22Rv1 (cell line): ENCODE measurements at regions not wholly inside any gene's neighbourhood (a gene's known extent, or its start where the extent isn't known, plus 50 kb on each side); places are given as distances from the start of the nearest gene placed in this dataset.

ENCODE experiments used
- H3K27ac ChIP-seq: fragments of 450-650 bp; 2 replicates; pipeline ENCODE4 v1.5.1; 2017
- ZFX ChIP-seq: fragments of 450-650 bp; IDR thresholded peaks from 2 replicates; pipeline ENCODE4 v1.6.1; 2017; ENCODE audit warnings: antibody characterized with exemption, borderline replicate concordance
- TF ChIP-seq, protein P1 (sequence below): fragments of 450-650 bp; IDR thresholded peaks from 2 replicates; pipeline ENCODE4 v1.5.1; 2017; ENCODE audit warnings: mild to moderate bottlenecking

DNA sequence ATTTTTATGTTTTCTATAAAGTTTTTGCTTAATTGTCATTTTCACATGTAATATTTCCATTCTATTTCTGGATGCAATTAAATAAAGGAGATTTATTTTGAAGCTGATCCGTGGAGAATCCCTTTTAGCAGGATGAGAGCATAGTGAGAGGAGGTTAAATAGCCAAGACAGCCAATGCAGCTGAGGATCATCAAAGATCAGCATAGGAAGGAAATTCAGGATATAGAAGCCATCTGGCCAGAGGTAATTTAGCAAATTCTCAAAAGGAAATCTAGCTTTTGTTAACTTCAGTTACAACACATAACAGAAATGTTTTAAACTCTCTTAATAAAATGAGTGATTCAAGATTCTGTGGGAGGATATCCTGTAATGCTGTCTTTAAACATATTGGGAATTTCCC is 122.8 kb upstream of the PDE3A start:
- H3K27ac ChIP-seq: no peak overlapping the region
- TF ChIP-seq, protein P1, sequence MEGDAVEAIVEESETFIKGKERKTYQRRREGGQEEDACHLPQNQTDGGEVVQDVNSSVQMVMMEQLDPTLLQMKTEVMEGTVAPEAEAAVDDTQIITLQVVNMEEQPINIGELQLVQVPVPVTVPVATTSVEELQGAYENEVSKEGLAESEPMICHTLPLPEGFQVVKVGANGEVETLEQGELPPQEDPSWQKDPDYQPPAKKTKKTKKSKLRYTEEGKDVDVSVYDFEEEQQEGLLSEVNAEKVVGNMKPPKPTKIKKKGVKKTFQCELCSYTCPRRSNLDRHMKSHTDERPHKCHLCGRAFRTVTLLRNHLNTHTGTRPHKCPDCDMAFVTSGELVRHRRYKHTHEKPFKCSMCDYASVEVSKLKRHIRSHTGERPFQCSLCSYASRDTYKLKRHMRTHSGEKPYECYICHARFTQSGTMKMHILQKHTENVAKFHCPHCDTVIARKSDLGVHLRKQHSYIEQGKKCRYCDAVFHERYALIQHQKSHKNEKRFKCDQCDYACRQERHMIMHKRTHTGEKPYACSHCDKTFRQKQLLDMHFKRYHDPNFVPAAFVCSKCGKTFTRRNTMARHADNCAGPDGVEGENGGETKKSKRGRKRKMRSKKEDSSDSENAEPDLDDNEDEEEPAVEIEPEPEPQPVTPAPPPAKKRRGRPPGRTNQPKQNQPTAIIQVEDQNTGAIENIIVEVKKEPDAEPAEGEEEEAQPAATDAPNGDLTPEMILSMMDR: no peak
- no peak for TF ChIP-seq ZFX

DNA sequence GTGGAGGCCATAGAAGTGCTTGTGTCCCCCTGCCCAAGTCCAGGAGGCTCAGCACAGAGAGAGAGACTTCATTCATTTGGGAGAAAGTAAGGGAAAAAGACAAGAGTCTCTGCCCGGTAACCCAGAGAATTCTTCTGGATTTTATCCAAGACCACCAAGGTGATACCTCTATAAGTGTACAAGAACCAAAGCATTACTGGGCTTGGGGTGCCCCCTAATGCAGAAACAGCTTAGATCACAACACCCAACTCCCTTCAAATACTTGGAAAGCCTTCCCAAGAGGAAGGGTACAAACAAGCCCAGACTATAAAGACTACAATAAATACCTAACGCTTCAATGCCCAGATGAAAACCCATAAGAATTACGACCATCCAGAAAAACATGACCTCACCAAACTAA is 119.7 kb upstream of the PDE3A start:
- H3K27ac ChIP-seq: no peak overlapping the region
- TF ChIP-seq ZFX: no peak
- TF ChIP-seq, protein P1: no peak

DNA sequence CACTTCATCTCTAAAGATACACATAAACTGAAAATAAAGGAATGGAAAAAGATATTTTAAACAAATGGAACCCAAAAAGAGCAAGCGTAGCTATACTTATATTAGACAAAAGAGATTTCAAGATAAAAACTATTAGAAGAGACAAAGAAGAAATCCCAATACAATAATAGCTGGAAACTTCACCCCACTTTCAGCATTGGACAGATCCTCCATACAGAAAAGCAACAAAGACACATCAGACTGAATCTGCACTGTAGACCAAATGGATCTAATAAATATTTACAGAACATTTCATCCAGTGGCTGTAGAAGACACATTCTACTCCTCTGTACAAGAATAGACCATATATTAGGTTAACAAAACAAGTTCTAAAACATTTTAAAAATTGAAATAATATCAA is 117.6 kb upstream of the PDE3A start:
- no peak overlapping the region for H3K27ac ChIP-seq
- TF ChIP-seq, protein P1: no peak
- TF ChIP-seq ZFX: no peak

DNA sequence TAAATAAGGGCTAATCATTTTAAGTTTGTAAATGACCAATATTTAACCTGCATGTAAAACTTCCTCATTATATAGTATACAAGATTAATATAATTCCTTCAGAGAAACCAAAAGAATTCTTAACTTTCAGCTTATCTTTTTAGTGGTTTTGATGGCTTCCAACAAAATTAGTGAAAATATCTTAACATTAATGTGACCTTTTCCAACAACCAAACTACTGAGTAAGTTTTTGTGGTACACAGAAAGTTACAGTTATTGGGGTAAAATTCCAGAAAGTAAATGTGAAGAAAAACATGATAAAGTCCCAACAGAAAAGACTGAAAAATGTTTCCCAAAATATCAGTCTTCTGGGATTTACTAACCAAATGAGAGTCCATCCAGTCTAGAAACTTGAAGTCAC is 111.0 kb upstream of the PDE3A start:
- H3K27ac ChIP-seq: no peak overlapping the region
- TF ChIP-seq, protein P1: no peak
- no peak for TF ChIP-seq ZFX

DNA sequence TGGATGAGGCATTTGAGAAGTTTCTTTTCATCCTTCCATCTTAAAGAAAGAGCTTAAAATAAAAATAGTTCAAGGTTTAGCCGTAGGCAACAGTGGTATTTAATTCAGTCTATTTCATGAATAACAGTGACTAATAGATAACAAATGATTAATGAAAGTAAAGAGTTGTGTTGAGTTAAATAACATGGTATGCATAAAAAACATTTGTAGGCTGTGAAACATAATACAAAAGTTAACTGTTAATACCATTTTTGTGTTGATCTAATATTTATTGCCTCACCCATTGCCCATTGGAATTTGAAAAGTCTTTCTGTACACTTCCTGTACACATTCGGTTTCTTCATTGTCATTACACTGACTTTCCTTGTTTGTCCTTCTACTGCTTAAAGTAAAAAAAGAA is 108.6 kb upstream of the PDE3A start:
- no peak for TF ChIP-seq ZFX
- no peak overlapping the region for H3K27ac ChIP-seq

DNA sequence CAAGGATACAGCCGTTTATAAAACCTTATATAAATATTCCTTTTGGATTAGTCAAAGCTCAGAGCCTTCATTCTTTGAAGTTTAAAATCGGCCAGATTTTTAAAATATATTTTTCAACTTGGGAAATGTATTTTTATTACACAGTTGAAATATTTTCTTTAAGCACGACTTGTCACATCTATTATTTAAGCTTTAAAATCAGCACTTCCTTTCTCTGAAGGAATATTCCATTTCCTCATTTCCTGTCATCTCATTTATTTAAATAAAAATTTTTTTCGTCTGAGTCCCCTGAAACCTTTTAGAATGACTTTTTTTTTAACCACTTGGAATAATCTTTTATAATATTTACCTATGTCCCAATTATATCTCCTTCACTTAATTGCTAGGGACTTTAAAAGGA is 107.5 kb upstream of the PDE3A start:
- H3K27ac ChIP-seq: no peak overlapping the region
- TF ChIP-seq, protein P1: no peak
- TF ChIP-seq ZFX: no peak

DNA sequence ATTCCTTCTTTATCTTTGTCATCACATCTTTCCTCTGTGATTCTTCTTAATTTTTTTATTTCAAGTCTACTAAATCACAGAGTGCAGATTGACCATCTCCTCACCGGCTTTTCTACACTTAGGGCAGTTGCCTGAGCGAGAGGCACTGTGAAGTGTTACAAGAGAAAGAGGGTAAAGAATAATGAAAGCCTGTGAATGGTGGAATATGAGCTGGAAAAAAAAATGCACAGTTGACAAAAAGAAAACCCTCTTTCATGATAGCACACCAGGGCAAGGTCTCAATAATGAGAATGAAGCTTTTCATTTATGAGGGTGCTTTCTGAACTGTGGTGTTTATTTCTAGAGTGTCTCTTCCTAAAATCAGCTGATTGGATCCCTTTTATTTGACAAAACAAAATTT is 106.2 kb upstream of the PDE3A start:
- no peak overlapping the region for H3K27ac ChIP-seq
- TF ChIP-seq, protein P1: no peak
- TF ChIP-seq ZFX: no peak

DNA sequence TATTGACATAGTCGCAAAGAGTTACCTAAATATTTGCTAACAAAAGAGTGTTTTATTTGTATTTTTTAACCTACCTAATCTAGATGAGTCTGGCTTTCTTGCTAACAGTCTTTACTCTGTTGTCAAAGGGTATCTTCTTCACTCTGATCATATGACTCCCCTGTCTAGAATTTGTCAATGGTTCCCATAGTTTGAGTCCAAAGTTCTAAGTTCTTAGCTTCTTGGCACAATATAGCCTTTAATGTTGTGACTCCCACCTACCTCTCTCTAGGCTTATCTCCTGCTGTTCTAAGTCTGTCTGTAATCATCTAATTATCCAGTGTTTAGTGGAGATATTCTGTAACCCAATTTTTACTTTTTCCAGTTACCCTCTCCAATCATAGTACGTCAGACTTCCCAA is 104.3 kb upstream of the PDE3A start:
- no peak overlapping the region for H3K27ac ChIP-seq
- TF ChIP-seq ZFX: no peak

DNA sequence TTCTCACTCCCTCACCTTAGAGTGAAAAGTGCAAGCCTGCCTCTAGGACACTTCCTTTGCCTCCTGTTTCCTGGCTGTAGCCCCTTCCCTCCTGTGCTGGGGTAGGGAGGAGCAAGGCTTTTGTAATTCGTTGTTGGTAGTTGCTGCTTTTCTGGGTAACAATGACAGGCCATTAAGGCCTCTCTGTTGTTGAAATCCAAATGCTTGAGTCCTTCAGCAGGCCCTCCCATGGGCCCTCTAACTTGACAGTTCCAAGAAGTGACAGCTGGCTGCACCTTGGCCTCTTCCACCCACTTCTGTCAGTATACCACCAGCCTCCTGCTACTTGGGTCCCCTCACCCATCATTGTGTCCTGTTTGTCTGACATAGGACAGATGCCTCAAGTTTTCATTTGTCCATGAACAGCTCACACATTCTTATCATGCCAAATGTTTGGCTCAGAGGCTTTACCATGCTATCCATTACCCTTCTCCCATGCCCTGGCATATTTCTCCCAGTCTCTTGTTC is 103.7 kb upstream of the PDE3A start:
- no peak overlapping the region for H3K27ac ChIP-seq
- TF ChIP-seq, protein P1: no peak
- TF ChIP-seq ZFX: no peak
